IMR-90 (cell line): ENCODE measurements at regions not wholly inside any gene's neighbourhood (a gene's known extent, or its start where the extent isn't known, plus 50 kb on each side); places are given as distances from the start of the nearest gene placed in this dataset.

Source experiments
- ATAC-seq: fragments of 200-7000 bp; cut with Tn5 transposase; 2 replicates; pipeline ENCODE4 v1.9.1; 2020; ENCODE audit warnings: low read depth, mild to moderate bottlenecking, moderate library complexity
- BruUV-seq: library from RNA; stranded (reverse); fragments of 400-500 nt; replicated peaks from 2 replicates; lab custom pipeline; 2021; lab: Mats Ljungman, UMichigan
- CTCF ChIA-PET: fragments of 300-600 bp; formaldehyde crosslinking; extraction: SDS; loops from one replicate; lab custom pipeline; 2021; ENCODE audit warnings: antibody characterized with exemption; lab: Yijun Ruan, JAX
- POLR2A ChIA-PET: fragments of 300-600 bp; sonication (Branson Sonifier 250); formaldehyde crosslinking; loops from one replicate; lab custom pipeline; 2022; ENCODE audit warnings: antibody characterized with exemption; ENCODE audit not compliant: unreplicated experiment; lab: Charles Lee
- DNase-seq: peaks from one replicate; pipeline ENCODE4 v3.0.0; 2013
- H2AFZ ChIP-seq: replicated peaks from 2 replicates; pipeline ENCODE3; 2013; ENCODE audit warnings: low read length, mild to moderate bottlenecking; ENCODE audit not compliant: poor library complexity
- H2AK5ac ChIP-seq: 2 replicates; pipeline ENCODE4 v1.6.1; 2013; ENCODE audit warnings: low read depth, low read length, inconsistent platforms
- H2AK9ac ChIP-seq: replicated peaks from 2 replicates; pipeline ENCODE3; 2013; ENCODE audit warnings: mild to moderate bottlenecking, low read depth, low read length, moderate library complexity; ENCODE audit not compliant: poor library complexity
- H2BK120ac ChIP-seq: 2 replicates; pipeline ENCODE4 v1.6.1; 2013; ENCODE audit warnings: low read depth, low read length, inconsistent platforms
- H2BK15ac ChIP-seq: 3 replicates; pipeline ENCODE4 v1.6.1; 2013; ENCODE audit warnings: low read depth, low read length, inconsistent platforms
- H2BK20ac ChIP-seq: 2 replicates; pipeline ENCODE4 v1.6.1; 2013; ENCODE audit warnings: low read depth, mild to moderate bottlenecking, inconsistent platforms, low read length, moderate library complexity
- H2BK5ac ChIP-seq: 2 replicates; pipeline ENCODE4 v1.6.1; 2013; ENCODE audit warnings: mild to moderate bottlenecking, low read depth, low read length, inconsistent platforms; ENCODE audit not compliant: poor library complexity, severe bottlenecking
- H3K14ac ChIP-seq: replicated peaks from 2 replicates; pipeline ENCODE4 v1.6.1; 2013; ENCODE audit warnings: low read depth, low read length, inconsistent platforms
- H3K18ac ChIP-seq: 2 replicates; pipeline ENCODE4 v1.6.1; 2013; ENCODE audit warnings: low read depth, low read length, control low read depth
- H3K23ac ChIP-seq: 2 replicates; pipeline ENCODE4 v1.6.1; 2013; ENCODE audit warnings: low read depth, low read length, inconsistent platforms
- H3K27ac ChIP-seq: 2 replicates; pipeline ENCODE4 v1.5.1; 2013; ENCODE audit warnings: mild to moderate bottlenecking, control low read depth, low read length; ENCODE audit not compliant: insufficient read depth
- H3K27me3 ChIP-seq: 2 replicates; pipeline ENCODE4 v1.6.1; 2013; ENCODE audit warnings: low read length; ENCODE audit not compliant: control insufficient read depth, insufficient read depth
- H3K36me3 ChIP-seq: 2 replicates; pipeline ENCODE4 v1.6.1; 2013; ENCODE audit warnings: low read length, mixed read lengths; ENCODE audit not compliant: control insufficient read depth, insufficient read depth
- H3K4ac ChIP-seq: 2 replicates; pipeline ENCODE4 v1.6.1; 2013; ENCODE audit warnings: low read depth, low read length, inconsistent platforms
- H3K4me1 ChIP-seq: 2 replicates; pipeline ENCODE4 v1.6.1; 2013; ENCODE audit warnings: low read length, mixed read lengths; ENCODE audit not compliant: control insufficient read depth, insufficient read depth
- H3K4me2 ChIP-seq: 2 replicates; pipeline ENCODE4 v1.6.1; 2013; ENCODE audit warnings: low read depth, mild to moderate bottlenecking, control low read depth, low read length, moderate library complexity
- H3K4me3 ChIP-seq: 2 replicates; pipeline ENCODE4 v1.5.1; 2013; ENCODE audit warnings: low read depth, mild to moderate bottlenecking, control low read depth, low read length, moderate library complexity; ENCODE audit not compliant: insufficient read depth
- H3K56ac ChIP-seq: 2 replicates; pipeline ENCODE4 v1.6.1; 2013; ENCODE audit warnings: low read length, inconsistent platforms; ENCODE audit not compliant: insufficient read depth; ENCODE audit errors: extremely low read depth
- H3K79me1 ChIP-seq, 2 experiments: 2 replicates each; pipeline ENCODE4 v1.6.1; 2013; ENCODE audit warnings: low read length in 2 of 2, inconsistent platforms in 1 of 2, low read depth in 1 of 2
- H3K9ac ChIP-seq: 2 replicates; pipeline ENCODE4 v1.6.1; 2013; ENCODE audit warnings: low read depth, low read length, control low read depth
- H3K9me1 ChIP-seq: 2 replicates; pipeline ENCODE4 v1.6.1; 2013; ENCODE audit warnings: low read length, inconsistent platforms; ENCODE audit not compliant: insufficient read depth
- H3K9me3 ChIP-seq: 2 replicates; pipeline ENCODE4 v1.6.1; 2013; ENCODE audit warnings: low read length; ENCODE audit not compliant: control insufficient read depth, insufficient read depth
- H4K20me1 ChIP-seq: 2 replicates; pipeline ENCODE4 v1.6.1; 2013; ENCODE audit warnings: low read length, inconsistent platforms; ENCODE audit not compliant: insufficient read depth
- H4K5ac ChIP-seq: 2 replicates; pipeline ENCODE4 v1.6.1; 2013; ENCODE audit warnings: mild to moderate bottlenecking, low read depth, low read length, control low read depth
- H4K8ac ChIP-seq, 2 experiments: 2 replicates each; pipeline ENCODE4 v1.6.1; 2013; ENCODE audit warnings: low read depth in 2 of 2, low read length in 2 of 2, control low read depth in 1 of 2, inconsistent platforms in 1 of 2
- H4K91ac ChIP-seq: 2 replicates; pipeline ENCODE4 v1.6.1; 2013; ENCODE audit warnings: low read depth, low read length, inconsistent platforms; ENCODE audit not compliant: insufficient read depth
- BHLHE40 ChIP-seq: fragments of 150-350 bp; IDR thresholded peaks from 2 replicates; pipeline ENCODE4 v1.6.1; 2016; ENCODE audit warnings: mild to moderate bottlenecking, low read depth, low read length
- CEBPB ChIP-seq: IDR thresholded peaks from 2 replicates; pipeline ENCODE4 v1.6.1; 2012; ENCODE audit warnings: low read depth, low read length, improper control_type of control experiment
- CHD1 ChIP-seq: IDR thresholded peaks from 2 replicates; pipeline ENCODE4 v1.6.1; 2012; ENCODE audit warnings: low read depth, low read length, improper control_type of control experiment
- CTCF ChIP-seq: conservative IDR thresholded peaks from 2 replicates; pipeline ENCODE4 v1.5.1; 2012; ENCODE audit warnings: mild to moderate bottlenecking, low read depth, low read length, improper control_type of control experiment
- ELK1 ChIP-seq: fragments of 150-350 bp; IDR thresholded peaks from 2 replicates; pipeline ENCODE4 v1.6.1; 2016; ENCODE audit warnings: low read depth, mild to moderate bottlenecking, low read length, moderate library complexity, borderline replicate concordance
- FOS ChIP-seq: fragments of 150-350 bp; IDR thresholded peaks from 2 replicates; pipeline ENCODE4 v1.6.1; 2016; ENCODE audit warnings: low read depth, low read length
- MAFK ChIP-seq: IDR thresholded peaks from 2 replicates; pipeline ENCODE4 v1.6.1; 2012; ENCODE audit warnings: low read depth, low read length, improper control_type of control experiment
- MAZ ChIP-seq: IDR thresholded peaks from 2 replicates; pipeline ENCODE4 v1.6.1; 2012; ENCODE audit warnings: low read depth, mild to moderate bottlenecking, low read length, improper control_type of control experiment, moderate library complexity, borderline replicate concordance
- MXI1 ChIP-seq: IDR thresholded peaks from 2 replicates; pipeline ENCODE4 v1.6.1; 2012; ENCODE audit warnings: low read depth, mild to moderate bottlenecking, low read length, moderate library complexity, borderline replicate concordance
- NFE2L2 ChIP-seq: fragments of 150-350 bp; IDR thresholded peaks from 2 replicates; pipeline ENCODE4 v1.6.1; 2016; ENCODE audit warnings: low read depth, mild to moderate bottlenecking, low read length
- POLR2A ChIP-seq: IDR thresholded peaks from 2 replicates; pipeline ENCODE4 v1.6.1; 2012; ENCODE audit warnings: mild to moderate bottlenecking, low read depth, low read length
- RAD21 ChIP-seq: IDR thresholded peaks from 2 replicates; pipeline ENCODE4 v1.6.1; 2012; ENCODE audit warnings: low read length, improper control_type of control experiment
- RCOR1 ChIP-seq: IDR thresholded peaks from 2 replicates; pipeline ENCODE4 v1.6.1; 2012; ENCODE audit warnings: mild to moderate bottlenecking, low read length, improper control_type of control experiment; ENCODE audit not compliant: insufficient replicate concordance
- RFX5 ChIP-seq: IDR thresholded peaks from 2 replicates; pipeline ENCODE4 v1.8.0; 2012; ENCODE audit warnings: low read depth, mild to moderate bottlenecking, low read length, moderate library complexity
- SMC3 ChIP-seq: fragments of 150-350 bp; IDR thresholded peaks from 2 replicates; pipeline ENCODE4 v1.6.1; 2016; ENCODE audit warnings: low read depth, mild to moderate bottlenecking, antibody characterized with exemption, low read length, moderate library complexity
- USF2 ChIP-seq: fragments of 150-350 bp; IDR thresholded peaks from 2 replicates; pipeline ENCODE4 v1.6.1; 2017; ENCODE audit warnings: mild to moderate bottlenecking, antibody characterized with exemption, low read length, low read depth
- WGBS, 2 experiments: methylation state at CpG; one replicate each; pipeline versions ENCODE4 v1.1.5 to v1.1.7; 2013; ENCODE audit warnings: missing lambda C conversion rate in 2 of 2; ENCODE audit not compliant: insufficient read length in 1 of 2; ENCODE audit errors: extremely low coverage in 2 of 2; 5-methylcytosine and 5-hydroxymethylcytosine counted together
- dilution Hi-C: fragments of 300-500 bp; cut with HindIII; formaldehyde crosslinking; loops from one replicate; pipeline ENCODE4 v1.14.3; 2018; ENCODE audit warnings: low sequenced_read_pairs; ENCODE audit not compliant: unreplicated experiment
- in situ Hi-C: fragments of 300-500 bp; cut with MboI; formaldehyde crosslinking; loops from 3 replicates; pipeline ENCODE4 v1.14.3; 2019; ENCODE audit warnings: low sequenced_read_pairs, inconsistent platforms, mixed read lengths
- intact Hi-C: fragments of 100-400 bp; cut with micrococcal nuclease; formaldehyde crosslinking; loops from 2 replicates; pipeline ENCODE4 v1.10.0; 2022

- Histone ChIP-seq H2AK9ac (no peak overlapping the region), H3K4me3 (no peak overlapping the region), H3K23ac (no peak overlapping the region), H3K56ac (no peak overlapping the region), H3K36me3 (no peaks in the 10 kb centered on the region), H4K5ac (no peak overlapping the region), H3K27me3 (peaks cover 9% of the 10 kb centered on the region; the same call in 1 of the 2 replicates), H3K4me1 (no peaks in the 10 kb centered on the region), H3K4me2 (no peak overlapping the region), H3K9me1 (no peaks in the 10 kb centered on the region), H2BK5ac (no peak overlapping the region), H4K91ac (no peak overlapping the region), H3K18ac (no peak overlapping the region), H2BK20ac (no peak overlapping the region), H2AK5ac (no peak overlapping the region), H3K9me3 (no peaks in the 10 kb centered on the region), H3K14ac (no peak overlapping the region), H3K27ac (no peak overlapping the region), H4K20me1 (no peaks in the 10 kb centered on the region; the same call in 1 of the 2 replicates), H2AFZ (no peak overlapping the region), H3K79me1 (no peaks in the 10 kb centered on the region), H2BK15ac (no peak overlapping the region), H4K8ac (no peak overlapping the region), H3K4ac (no peak overlapping the region), H3K9ac (no peak overlapping the region), H2BK120ac (no peak overlapping the region)
- 64% methylated on average over 10 of the region's 24 CpGs; no CpG with 5 or more reads in 1 of the 2 experiments for WGBS, 2 experiments
- no TSS peak for BruUV-seq
- intact Hi-C loops, result no loop called here
- DNase-seq, result no peak
- no peak for ATAC-seq
- dilution Hi-C loops, result no loop called here
- ChIA-PET CTCF (no interaction called here), POLR2A (no interaction called here)
- TF ChIP-seq MAFK (no peak), RFX5 (no peak), FOS (no peak), CTCF (no peak), POLR2A (no peak), RCOR1 (no peak), SMC3 (no peak), CEBPB (no peak), NFE2L2 (no peak), BHLHE40 (no peak), USF2 (no peak), ELK1 (no peak), RAD21 (no peak), MAZ (no peak), MXI1 (no peak), CHD1 (no peak)
- in situ Hi-C loops, result no loop called here
Observed at GRCh38 chr5:1747079-1747802, 52.4 kb downstream of the MRPL36 start.
